DMS153 treated with DMSO at 0.1 percent for 48 hours (cell line): ENCODE measurements at regions not wholly inside any gene's neighbourhood (a gene's known extent, or its start where the extent isn't known, plus 50 kb on each side); places are given as distances from the start of the nearest gene placed in this dataset.

ENCODE experiments used
- DNase-seq: peaks from one replicate; lab custom pipeline; 2025; ENCODE audit not compliant: unreplicated experiment; lab: John Stamatoyannopoulos, UW

DNA sequence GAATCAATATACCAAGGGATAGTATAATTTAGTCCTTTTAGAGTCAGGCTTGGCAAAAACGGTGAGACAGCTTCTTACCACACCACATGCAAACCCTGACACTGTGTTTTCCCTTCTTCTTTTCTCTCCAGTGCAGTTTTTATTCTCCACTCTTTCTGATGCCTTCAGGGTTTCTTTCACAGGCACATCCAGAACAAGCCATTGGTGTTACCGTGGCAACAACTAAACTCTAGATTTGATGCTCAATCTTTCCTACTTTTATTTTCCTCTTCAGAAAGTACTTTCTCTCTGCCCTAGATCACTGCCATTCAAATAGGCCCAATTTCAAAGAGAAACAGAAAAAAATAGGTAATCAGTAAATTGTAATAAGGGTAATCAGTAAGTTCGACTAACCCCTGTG is 469.8 kb upstream of the POT1 start:
- no peak for DNase-seq

DNA sequence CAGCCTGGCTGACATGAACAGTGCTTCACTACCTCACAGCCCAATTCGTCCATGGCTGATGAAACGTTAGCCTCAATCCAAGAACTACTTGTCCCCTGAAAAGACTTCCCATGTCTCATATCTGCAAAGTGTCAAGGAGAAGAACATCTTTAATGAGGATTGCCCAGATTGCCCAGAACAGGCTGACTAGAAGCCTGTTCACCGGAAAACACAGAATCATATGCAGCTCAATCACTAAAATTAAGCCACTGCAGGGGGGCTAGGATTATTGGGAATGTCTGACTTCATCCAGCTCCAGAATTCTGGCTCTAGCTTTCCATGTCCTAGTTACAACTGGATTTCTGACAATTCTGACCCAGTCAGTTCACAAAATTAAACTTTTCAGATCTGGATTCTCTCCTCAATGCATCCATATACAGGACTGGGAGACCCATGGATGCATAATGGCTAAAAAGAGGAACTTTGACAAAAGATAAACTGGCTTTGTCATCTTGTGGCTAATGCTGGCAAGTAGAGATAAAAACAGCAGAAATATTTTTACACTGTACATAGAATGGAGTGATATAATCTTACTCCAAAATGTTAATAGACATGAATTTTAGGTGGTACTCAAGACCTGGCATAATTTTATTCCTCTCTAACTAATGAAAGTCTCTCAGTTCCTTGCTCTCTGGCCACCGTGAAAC is 467.0 kb upstream of the POT1 start:
- no peak for DNase-seq

DNA sequence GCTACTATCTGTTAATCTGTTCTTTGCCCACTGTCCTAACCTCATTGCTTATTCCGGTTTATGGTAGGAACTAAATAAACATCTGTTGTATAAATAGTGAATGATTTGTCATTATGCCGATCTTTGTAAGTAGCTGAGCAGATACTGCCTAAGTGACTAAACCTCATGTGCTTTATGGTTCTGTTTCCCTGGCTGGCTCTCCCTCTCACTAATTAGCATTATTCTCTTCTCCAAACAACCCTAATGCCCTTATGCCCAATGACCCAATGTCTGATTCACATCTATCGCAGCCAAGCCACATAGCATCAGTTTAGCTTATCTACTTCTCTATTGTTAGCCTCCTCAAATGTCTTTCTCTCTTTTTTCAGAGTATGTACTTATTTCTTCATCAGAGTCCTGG is 462.3 kb upstream of the POT1 start:
- DNase-seq = no peak

GRCh38 chr7:125390981-125391380 is 461.4 kb upstream of the POT1 start:
- no peak for DNase-seq

DNA sequence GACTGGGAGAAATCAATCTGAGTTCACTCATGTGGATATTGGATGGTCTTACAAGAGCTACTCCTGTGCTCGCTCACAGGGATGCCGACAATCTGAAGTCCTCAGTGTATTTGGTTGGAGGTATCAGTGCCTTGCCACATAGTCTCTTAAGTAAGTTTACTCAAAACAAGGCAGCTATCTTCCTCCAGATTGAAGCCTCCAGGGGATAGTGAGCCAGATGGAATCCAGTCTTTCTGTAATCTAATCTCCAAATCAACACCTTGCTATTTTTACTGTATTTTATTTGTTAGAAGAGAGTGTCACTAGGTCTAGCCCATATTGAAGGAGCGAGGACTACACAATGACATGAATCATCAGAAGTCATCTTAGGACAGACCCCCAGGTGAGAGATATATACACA is 456.6 kb upstream of the POT1 start:
- no peak for DNase-seq

- no peak for DNase-seq
These were observed 453.7 kb upstream of the POT1 start for GRCh38 chr7:125383324-125383723.

GRCh38 chr7:125382401-125382800 is 452.8 kb upstream of the POT1 start:
- DNase-seq = no peak

DNA sequence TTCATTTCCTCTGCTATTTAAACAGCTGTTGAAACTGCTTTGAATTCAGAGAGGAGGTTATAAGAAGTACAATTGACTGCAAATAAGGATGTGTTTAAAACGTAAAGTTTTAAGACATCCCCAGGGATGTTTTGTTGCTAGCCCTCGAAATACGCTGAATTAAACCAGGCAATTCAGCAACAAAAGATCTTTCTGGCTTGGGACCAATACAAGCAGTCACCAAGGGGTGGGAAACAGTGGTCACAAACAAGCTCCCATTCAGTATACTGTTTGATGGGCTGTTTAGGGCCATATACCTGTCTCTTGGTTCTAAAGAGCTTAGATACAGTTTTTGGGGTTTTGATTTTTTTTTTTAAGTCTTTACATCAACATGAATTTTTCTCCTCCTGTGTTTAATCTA is 446.3 kb upstream of the POT1 start:
- DNase-seq = peak; percentile 53

DNA sequence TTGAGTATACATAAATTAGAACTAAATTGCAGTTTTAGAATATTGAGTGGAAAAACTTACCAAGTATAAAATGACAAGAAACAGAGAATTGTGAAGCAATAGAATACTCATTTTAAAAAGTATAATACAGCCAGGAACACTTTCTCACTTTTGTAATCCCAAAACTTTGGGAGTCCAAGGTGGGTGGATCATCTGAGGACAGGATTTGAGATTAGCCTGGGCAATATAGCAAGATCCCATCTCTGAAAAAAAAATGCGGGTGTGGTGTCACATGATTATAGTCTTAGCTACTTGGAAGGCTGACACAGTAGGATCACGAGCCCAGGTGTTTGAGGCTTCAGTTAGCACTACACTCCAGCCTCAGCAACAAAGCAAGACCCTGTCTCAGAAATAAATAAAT is 440.9 kb upstream of the POT1 start:
- DNase-seq = no peak

- DNase-seq = no peak
These were observed 434.2 kb upstream of the POT1 start for GRCh38 chr7:125363873-125364272.

DNA sequence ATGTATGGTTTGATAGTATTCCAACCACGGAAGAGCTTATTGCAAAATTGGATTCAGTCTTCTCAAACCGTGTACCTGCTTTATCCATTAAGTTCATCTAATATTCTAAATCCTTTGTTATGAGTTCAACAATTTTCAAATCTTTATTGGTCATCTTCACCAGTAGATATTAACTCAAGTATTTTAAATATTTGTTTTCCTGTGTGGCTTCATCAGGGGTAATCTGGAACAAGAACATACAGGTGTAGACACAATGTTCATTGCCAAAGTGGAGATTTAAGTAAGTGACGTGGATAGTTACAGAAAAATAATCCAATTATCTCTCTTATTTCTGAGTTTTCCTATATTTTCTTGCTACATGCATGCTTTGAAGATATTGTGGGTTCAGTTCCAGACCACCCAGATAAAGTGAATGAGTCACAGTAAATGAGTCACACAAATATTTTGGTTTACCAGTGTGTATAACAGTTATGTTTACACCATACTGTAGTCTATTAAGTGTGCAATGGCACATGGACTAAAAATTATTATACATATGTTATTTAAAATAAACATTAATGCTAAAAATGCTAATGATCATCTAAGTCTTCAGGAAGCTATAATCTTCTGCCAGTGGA is 429.0 kb upstream of the POT1 start:
- no peak for DNase-seq

DNA sequence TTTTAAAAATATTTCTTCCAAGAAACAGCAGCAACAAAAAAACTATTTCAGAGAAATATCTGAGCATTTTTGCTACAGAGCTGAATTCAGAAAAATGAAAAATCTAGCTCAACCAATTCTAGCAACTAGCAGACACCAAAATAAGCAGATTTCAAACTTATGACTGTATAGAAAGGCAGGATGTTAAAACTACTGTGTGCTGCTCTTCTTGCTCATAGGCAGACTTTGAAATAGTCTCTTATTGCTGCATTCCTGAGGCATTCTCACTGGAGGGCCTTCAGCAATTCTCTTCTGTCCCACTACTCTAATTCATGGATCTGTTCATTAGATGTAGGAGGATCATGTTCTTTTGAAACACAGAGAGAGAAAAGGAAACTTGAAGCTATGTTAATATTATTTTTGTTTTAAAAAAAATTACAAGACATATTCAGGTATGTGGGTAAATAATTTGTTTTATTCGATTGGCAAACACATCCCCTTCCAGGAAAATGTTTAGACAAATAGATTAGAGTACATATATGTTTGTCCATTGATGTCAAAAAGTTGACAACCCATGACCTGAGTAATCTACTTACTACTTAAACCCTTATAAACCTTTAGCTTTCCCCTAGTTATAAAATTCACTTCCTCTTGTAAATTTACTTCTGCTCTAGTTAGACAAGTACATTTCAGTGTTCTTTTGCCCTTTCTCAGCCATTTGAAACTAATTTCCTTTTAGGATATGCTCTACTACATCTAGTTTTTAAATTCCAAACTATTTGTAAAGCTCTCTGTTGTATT is 428.2 kb upstream of the POT1 start:
- no peak for DNase-seq

DNA sequence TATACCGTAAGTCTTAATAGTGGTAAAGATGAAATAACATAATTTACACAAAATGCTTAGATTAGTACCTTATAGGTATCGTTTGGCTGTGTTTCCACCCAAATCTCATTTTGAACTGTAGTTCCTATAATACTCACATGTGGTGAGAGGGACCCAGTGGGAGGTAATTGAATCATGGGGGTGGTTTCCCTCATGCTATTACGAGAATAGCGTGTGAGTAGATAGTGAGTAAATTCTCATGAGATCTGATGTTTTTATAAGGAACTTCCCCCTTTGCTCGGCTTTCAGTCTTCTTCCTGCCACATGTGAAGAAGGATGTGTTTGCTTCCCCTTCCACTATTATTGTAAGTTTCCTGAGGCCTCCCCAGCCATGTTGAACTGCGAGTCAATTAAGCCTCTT is 426.3 kb upstream of the POT1 start:
- DNase-seq = no peak

DNA sequence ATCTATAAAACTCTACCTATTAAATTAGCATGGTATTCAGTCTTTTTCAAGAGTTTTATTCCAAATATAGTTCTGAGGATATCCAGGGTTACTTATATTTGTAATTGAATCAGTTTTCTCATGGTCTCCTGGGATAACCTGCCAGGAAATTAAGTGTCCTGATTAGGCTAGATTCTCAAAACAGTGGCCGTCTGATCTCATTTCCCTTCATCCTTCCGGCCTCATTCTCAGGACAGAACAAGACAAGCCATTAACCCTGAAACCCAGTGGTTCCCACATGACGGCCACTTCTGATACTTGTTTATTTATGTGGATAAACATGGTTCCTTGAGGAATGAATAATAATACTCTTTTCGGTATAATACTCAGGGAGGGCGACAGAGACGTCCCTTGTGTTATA is 417.6 kb upstream of the POT1 start:
- no peak for DNase-seq

DNA sequence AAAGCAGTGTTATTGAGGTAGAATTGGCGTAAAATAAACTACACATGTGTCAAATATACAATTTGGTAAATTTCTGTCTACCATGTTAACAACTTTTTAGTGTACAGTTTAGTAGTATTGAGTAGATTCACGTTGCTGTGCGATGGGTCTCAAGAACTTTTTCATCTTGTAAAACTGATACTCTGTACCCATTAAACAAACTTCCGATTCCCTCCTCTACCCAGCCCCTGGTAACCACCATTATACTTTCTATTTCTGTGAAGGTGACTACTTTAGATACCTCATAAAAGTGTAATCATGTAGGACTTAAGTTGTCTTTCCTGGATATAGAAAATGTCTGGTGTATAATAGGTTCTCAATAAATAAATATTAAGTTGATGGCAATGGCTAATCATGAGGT is 408.5 kb upstream of the POT1 start:
- no peak for DNase-seq

- no peak for DNase-seq
These were observed 406.7 kb upstream of the POT1 start for GRCh38 chr7:125336326-125336725.

DNA sequence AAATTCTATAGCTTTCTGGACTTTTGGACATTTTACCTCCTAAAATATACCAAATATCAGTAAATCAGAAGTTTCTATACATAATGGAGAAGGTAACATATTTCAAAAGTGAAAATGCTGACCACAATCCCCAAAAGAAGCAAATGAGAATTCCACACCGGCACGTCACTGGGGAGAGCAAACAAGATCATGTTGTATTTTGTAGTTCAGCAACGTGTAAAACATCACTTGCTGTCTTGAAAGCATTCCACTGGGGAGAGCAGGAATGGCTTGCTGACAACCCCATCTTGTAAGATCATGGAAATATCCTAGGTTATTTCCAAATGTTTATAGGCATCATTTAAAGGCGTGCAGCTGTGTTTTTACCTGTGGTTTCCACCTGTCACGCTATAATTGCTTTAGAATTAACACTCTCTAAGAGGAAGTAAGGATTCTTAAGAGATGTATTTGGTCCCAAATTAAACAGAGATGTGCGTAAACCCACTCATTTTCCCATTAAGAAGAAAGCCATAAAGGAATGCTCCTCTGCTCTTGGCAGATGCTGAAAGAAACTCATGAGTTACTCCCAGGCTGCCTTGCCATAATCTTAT is 397.1 kb upstream of the POT1 start:
- DNase-seq = no peak

- DNase-seq = peak; percentile 12
These were observed 386.8 kb upstream of the POT1 start for GRCh38 chr7:125316466-125316865.

DNA sequence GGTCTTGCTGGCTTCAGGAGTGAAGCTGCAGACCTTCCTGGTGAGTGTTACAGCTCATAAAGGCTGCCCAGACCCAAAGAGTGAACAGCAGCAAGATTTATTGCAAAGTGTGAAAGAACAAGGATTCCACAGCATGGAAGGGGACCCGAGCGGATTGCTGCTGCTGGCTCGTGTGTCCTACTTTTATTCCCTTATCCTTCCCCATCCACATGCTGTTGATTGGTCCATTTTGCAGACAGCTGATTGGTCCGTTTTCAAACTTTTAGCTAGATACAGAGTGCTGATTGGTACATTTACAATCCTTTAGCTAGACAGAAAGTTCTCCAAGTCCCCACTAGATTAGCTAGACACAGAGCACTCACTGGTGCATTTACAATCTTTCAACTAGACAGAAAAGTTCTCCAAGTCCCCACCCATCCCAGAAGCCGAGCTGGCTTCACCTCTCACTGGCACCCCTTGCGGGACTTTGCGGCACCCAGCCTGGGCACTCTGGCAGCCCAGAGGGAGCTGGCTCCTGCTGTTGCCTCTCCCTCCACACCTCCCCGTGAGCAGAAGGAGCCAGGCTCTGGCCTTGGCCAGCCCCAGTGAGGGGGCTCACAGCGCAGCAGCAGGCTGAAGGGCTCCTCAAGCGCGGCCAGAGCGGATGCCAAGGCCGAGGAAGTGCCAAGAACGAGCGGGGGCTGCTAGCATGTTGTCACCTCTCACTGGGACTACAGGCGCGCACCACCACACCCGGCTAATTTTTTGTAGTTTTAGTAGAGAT is 369.6 kb upstream of the POT1 start:
- DNase-seq = no peak

GRCh38 chr7:125279961-125280360 is 350.3 kb upstream of the POT1 start:
- no peak for DNase-seq

- DNase-seq = no peak
These were observed 348.7 kb upstream of the POT1 start for GRCh38 chr7:125278318-125278717.
